Effector memory CD4-positive, alpha-beta T cell (primary cell): ENCODE measurements at regions not wholly inside any gene's neighbourhood (a gene's known extent, or its start where the extent isn't known, plus 50 kb on each side); places are given as distances from the start of the nearest gene placed in this dataset.
"Not testable (repeated sequence)": the region's sequence is repeated elsewhere in the genome, so short reads cannot be mapped to it uniquely, and the experiment has no call there.

Experiments used
- DNase-seq, 3 donors: peaks; one replicate each; pipeline ENCODE4 v3.0.0-alpha.2; 2020
- H3K27ac ChIP-seq: 2 replicates; pipeline ENCODE4 v1.7.0; 2013; ENCODE audit warnings: mild to moderate bottlenecking, low read length, moderate library complexity; ENCODE audit not compliant: insufficient read depth, poor library complexity, severe bottlenecking
- H3K27me3 ChIP-seq: replicated peaks from 2 replicates; pipeline ENCODE4 v1.7.0; 2013; ENCODE audit warnings: mild to moderate bottlenecking, low read length; ENCODE audit not compliant: insufficient read depth, control insufficient read depth, poor library complexity, severe bottlenecking
- H3K36me3 ChIP-seq: 2 replicates; pipeline ENCODE4 v1.7.0; 2013; ENCODE audit warnings: mild to moderate bottlenecking, low read length, moderate library complexity; ENCODE audit not compliant: control insufficient read depth, insufficient read depth
- H3K4me1 ChIP-seq: 2 replicates; pipeline ENCODE4 v1.7.0; 2013; ENCODE audit warnings: low read length, mild to moderate bottlenecking; ENCODE audit not compliant: control insufficient read depth, insufficient read depth, poor library complexity, severe bottlenecking
- H3K4me3 ChIP-seq: 2 replicates; pipeline ENCODE4 v1.7.0; 2013; ENCODE audit warnings: low read length, low read depth, mild to moderate bottlenecking; ENCODE audit not compliant: insufficient read depth, poor library complexity, severe bottlenecking
- H3K9me3 ChIP-seq: 2 replicates; pipeline ENCODE4 v1.7.0; 2013; ENCODE audit warnings: mild to moderate bottlenecking, low read length, moderate library complexity; ENCODE audit not compliant: control insufficient read depth

DNA sequence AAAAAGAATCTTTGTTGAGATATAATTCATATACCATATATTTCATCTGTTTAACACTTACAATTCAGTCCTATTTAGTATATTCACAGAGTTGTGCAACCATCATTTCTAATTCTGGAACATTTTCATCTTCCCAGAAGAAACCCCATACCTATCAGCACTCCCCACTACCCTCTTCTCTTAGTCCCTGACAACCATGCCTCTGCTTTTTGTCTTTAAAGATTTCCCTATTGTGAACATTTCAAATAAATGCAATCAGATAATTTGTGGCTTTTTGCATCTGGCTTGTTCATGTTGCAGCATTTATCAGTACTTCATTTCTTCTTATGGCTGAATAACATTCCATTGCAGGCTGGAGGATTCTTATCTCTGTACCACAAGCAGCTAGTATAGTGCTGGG lies 305.9 kb upstream of the MEX3C start:
- Histone ChIP-seq H3K9me3 (no peaks in the 10 kb centered on the region), H3K4me1 (no peaks in the 10 kb centered on the region), H3K27ac (no peak overlapping the region), H3K27me3 (no peaks in the 10 kb centered on the region), H3K4me3 (no peak overlapping the region), H3K36me3 (no peaks in the 10 kb centered on the region)
- no peak for DNase-seq

DNA sequence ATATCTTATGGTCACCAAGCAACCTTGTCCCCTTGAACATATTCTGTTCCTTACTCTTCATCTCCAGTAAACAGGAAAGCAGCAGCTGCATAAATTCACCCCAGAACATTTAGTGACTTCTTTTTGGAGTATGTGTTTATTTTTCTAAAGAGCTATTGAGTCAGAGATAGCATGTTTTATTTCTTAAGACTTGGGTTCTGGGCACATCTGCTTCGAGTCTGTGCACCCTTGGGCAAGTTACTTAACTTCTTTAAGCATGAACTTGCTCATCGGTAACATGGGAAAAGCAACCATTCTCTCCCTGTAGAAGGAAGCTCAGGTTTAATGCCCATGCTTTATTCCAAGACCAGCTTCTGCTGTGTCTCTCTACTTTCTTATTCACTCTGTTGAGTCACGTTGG lies 309.3 kb upstream of the MEX3C start:
- DNase-seq = no peak
- H3K27me3 ChIP-seq = no peaks in the 10 kb centered on the region
- H3K27ac ChIP-seq = no peak overlapping the region
- H3K4me3 ChIP-seq = no peak overlapping the region
- no peaks in the 10 kb centered on the region for H3K4me1 ChIP-seq
- H3K9me3 ChIP-seq = no peaks in the 10 kb centered on the region
- H3K36me3 ChIP-seq = no peaks in the 10 kb centered on the region

DNA sequence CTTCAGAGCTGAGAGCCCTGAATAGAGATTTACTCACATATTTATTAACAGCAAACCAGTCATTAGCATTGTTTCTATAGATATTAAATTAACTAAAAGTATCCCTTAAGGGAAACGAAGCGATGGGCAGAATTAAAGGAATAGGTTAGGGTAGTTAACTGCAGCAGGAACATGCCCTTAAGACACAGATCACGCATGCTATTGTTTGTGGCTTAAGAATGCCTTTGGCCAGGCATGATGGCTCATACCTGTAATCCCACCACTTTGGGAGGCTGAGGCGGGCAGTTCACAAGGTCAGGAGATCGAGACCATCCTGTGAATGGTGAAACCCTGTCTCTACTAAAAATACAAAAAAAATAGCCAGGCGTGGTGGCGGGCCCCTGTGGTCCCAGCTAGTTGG lies 310.9 kb upstream of the MEX3C start:
- not testable (repeated sequence) for H3K9me3 ChIP-seq, H3K27ac ChIP-seq, H3K4me3 ChIP-seq, H3K27me3 ChIP-seq, DNase-seq, H3K4me1 ChIP-seq, H3K36me3 ChIP-seq

DNA sequence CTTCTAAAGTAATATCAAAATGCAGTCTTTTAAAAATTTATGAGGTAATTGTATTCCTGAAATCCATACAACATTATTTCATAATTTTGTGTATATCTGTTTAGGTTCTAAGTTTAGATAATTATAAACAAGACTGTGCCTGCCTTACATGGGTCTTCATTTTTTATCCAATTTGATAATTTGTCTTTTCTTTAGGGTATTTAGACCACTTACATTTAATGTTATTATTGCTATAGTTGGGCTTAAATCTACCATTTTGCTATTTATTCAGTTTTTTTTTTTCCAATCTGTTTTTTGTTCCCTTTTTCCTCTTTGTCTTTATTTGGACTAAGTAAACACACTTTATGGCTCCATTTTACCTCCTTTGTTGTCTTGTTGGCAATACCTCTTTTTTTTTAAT lies 312.5 kb upstream of the MEX3C start:
- Histone ChIP-seq H3K27ac (no peak overlapping the region), H3K9me3 (no peaks in the 10 kb centered on the region), H3K4me1 (no peaks in the 10 kb centered on the region), H3K27me3 (no peaks in the 10 kb centered on the region), H3K36me3 (no peaks in the 10 kb centered on the region), H3K4me3 (no peak overlapping the region)
- DNase-seq = no peak

DNA sequence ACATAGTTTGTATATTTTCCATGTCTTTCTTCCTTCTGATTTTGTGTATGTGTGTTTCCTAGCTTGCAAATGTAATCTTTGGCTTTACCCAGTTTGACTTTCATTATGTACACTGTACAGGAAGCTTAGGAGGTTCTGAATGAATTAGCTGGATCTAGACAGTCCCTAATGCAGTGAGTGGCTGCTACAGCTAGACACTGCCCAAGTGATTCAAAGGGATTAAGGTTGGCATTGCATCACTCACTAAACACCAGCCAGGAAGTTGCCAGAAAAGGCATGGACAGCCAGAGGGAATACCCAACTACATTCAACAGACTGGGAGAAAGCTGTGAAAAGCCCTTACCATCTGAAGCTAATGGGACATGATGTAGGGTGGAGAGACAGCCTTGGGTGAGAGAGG lies 316.0 kb upstream of the MEX3C start:
- Histone ChIP-seq H3K4me3 (no peak overlapping the region), H3K9me3 (no peaks in the 10 kb centered on the region), H3K4me1 (no peaks in the 10 kb centered on the region), H3K27ac (no peak overlapping the region), H3K27me3 (no peaks in the 10 kb centered on the region), H3K36me3 (no peaks in the 10 kb centered on the region)
- no peak for DNase-seq

DNA sequence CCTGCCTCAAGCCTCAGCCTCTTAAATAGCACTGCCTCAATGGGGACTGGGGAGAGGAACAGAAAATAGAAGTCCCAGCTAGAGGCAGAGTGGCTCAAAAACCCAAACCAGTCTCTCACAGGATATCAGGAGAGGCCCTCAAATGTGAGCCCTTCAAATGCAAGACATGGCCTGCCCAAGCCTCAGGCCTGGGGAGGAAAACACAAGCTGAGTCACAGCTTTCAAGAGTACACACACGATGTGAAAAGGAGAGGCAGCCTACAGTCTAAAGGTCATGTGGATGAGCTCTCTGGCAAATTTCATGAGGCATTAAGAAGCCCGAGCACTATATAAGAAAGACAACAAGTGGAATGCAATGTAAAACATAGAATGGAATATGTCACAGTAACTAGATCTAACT lies 316.6 kb upstream of the MEX3C start:
- H3K27ac ChIP-seq = no peak overlapping the region
- no peaks in the 10 kb centered on the region for H3K9me3 ChIP-seq
- no peak for DNase-seq
- H3K4me1 ChIP-seq = no peaks in the 10 kb centered on the region
- no peaks in the 10 kb centered on the region for H3K27me3 ChIP-seq
- H3K4me3 ChIP-seq = no peak overlapping the region
- H3K36me3 ChIP-seq = no peaks in the 10 kb centered on the region

DNA sequence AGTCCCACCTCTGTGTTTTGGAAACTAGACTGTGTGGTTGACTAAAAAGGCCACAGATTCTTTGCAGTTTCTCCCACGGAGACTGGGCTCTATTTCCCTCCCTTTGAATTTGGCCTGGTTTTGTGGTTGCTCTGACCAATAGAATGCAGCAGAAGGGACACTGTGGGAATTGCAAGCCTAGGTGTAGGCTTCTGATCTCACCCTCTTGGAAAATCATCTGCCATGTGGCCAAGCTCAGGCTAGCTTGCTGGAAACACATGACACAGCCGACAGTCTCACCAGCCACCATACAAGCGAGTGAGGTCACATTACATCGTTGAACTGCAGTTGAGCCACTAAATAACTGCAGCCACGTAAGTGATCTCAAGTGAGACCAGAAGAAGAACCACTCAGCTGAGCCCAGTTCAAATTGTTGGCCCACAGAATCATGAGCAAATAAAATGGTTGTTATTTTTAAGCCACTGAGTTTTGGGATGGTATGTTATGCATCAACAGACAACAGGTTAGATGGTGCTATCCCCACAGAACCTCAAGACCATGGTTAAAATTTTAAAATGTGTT lies 319.1 kb upstream of the MEX3C start:
- Histone ChIP-seq H3K27ac (no peak overlapping the region), H3K36me3 (no peaks in the 10 kb centered on the region), H3K4me1 (no peaks in the 10 kb centered on the region), H3K9me3 (no peaks in the 10 kb centered on the region), H3K27me3 (no peaks in the 10 kb centered on the region), H3K4me3 (no peak overlapping the region)
- DNase-seq = no peak

DNA sequence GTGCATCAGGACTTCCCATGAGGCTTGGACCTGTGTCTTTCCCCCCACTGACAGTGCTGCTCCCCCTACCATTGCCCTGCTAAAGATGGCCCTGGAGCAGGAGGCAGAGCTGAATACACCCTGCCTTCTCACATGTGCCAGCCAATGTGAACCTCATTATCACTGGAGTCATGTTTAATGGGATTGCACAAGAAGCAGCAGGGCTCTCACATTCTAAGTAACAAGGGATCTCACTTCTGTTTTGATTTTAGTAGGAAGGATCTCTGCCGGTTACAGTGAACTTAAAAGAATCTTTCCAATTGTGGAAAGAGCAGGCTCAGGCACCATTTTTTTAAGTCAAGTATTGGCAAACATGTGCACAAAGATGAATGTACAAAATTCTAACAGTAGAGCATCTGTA lies 322.1 kb upstream of the MEX3C start:
- Histone ChIP-seq H3K4me3 (no peak overlapping the region), H3K27me3 (no peaks in the 10 kb centered on the region), H3K36me3 (no peaks in the 10 kb centered on the region), H3K27ac (no peak overlapping the region), H3K4me1 (no peaks in the 10 kb centered on the region), H3K9me3 (no peaks in the 10 kb centered on the region)
- DNase-seq = no peak

DNA sequence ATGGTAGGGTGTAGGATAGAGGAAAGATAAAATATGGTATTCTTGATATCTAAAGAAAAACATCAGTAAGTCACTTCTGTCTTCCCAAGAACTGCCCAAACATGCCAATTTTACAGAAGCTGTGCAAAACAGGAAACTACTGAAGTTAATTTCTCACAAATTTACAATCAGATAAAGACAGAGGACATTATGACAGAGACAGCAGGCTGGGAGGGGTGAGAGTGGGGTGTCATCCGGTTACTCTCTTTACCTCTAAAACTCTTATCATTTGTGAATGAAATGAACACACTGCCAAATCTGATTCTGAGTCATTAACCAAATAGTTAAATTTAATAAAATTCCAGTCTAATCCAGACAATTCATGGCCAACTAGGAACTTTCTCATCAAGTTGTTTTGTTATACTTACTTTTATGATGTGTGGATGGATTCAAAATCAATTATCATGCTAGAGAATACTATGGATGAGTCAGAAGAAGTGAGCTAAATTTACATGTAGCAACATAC lies 323.2 kb upstream of the MEX3C start:
- no peak for DNase-seq
- H3K36me3 ChIP-seq = no peaks in the 10 kb centered on the region
- no peaks in the 10 kb centered on the region for H3K4me1 ChIP-seq
- no peak overlapping the region for H3K27ac ChIP-seq
- H3K27me3 ChIP-seq = no peaks in the 10 kb centered on the region
- H3K9me3 ChIP-seq = no peaks in the 10 kb centered on the region
- no peak overlapping the region for H3K4me3 ChIP-seq

DNA sequence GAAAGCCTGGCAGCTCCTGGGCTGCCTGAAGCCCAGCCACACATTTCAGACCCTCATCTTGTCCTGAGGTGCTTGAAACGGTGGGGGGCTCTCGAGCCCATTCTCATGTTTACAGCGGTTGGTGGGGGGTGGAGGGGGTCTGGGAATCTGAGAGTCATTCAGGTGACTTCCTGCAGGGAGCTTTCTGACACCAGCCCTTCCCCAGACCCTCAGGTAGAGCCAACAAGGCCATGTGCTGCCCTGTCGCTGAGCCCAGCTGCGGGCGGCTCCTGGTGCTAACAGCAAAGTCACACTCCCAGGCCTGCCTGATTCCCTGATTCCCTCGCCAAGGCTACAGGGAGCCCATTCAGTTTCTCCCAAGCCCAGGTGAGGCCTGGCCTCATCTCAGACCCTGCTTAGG lies 324.9 kb upstream of the MEX3C start:
- H3K27me3 ChIP-seq = no peaks in the 10 kb centered on the region
- no peak overlapping the region for H3K4me3 ChIP-seq
- H3K9me3 ChIP-seq = no peaks in the 10 kb centered on the region
- DNase-seq = no peak
- H3K36me3 ChIP-seq = no peaks in the 10 kb centered on the region
- no peaks in the 10 kb centered on the region for H3K4me1 ChIP-seq
- H3K27ac ChIP-seq = no peak overlapping the region

DNA sequence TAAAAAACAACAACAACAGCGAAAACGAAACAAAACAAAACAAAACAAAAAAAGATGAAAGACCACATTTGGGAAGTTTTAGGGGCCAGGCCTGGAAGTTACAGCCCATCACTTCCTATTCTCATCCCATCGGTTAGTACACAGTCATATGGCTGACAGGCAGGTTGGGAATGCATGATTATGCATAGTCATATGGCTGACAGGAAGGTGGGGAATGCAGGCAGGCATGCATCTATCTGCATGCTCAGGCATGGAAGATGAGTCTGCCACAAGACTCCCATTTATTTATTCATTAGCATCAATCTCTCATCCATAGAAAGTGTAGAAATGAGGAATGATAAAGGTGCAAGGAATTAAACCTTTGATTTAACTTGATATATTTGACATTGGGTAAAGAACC lies 325.3 kb upstream of the MEX3C start:
- no peak for DNase-seq
- Histone ChIP-seq H3K36me3 (no peaks in the 10 kb centered on the region), H3K9me3 (no peaks in the 10 kb centered on the region), H3K4me1 (no peaks in the 10 kb centered on the region), H3K27ac (no peak overlapping the region), H3K27me3 (no peaks in the 10 kb centered on the region), H3K4me3 (no peak overlapping the region)
